Sigmoid colon (tissue), 4 donors: ENCODE measurements at regions not wholly inside any gene's neighbourhood (a gene's known extent, or its start where the extent isn't known, plus 50 kb on each side); places are given as distances from the start of the nearest gene placed in this dataset.

Source experiments
- EP300 ChIP-seq, 4 donors: sonication (generic); formaldehyde crosslinking; IDR thresholded peaks; one replicate each; pipeline ENCODE4 v1.6.1; 2017; ENCODE audit warnings: antibody characterized with exemption in 4 of 4
- POLR2A ChIP-seq, 2 donors: fragments of 450-650 bp; IDR thresholded peaks; one replicate each; pipeline ENCODE4 v1.6.1; 2016; ENCODE audit warnings: antibody characterized with exemption in 2 of 2, mild to moderate bottlenecking in 2 of 2, moderate library complexity in 2 of 2
- TF ChIP-seq, protein P1 (sequence below), 4 experiments: fragments of 450-650 bp in 3 of 4; fragments of 200-600 bp in 1 of 4; IDR thresholded peaks; one replicate each; pipeline ENCODE4 v1.5.1; 2016 to 2019; ENCODE audit warnings: antibody characterized with exemption in 4 of 4, mild to moderate bottlenecking in 3 of 4, moderate library complexity in 2 of 4

DNA sequence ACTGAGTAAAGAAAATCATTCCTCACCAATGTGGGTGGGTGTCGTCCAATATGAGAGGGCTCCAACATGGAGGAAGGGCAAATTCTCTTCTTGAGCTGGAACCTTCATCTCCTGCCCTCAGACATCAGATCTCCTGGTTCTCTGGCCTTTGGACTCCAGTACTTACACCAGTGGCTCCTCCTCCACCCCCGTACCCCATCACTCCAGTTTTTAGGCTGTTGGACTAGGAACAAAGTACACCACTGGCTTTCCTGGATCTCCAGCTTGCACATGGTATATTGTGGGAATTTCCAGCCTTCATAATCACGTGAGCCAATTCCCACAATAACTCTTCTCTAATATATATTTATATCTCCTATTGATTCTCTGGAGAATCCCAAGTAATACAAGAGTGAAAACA lies 196.9 kb downstream of the PDHA2 start:
- TF ChIP-seq, protein P1, sequence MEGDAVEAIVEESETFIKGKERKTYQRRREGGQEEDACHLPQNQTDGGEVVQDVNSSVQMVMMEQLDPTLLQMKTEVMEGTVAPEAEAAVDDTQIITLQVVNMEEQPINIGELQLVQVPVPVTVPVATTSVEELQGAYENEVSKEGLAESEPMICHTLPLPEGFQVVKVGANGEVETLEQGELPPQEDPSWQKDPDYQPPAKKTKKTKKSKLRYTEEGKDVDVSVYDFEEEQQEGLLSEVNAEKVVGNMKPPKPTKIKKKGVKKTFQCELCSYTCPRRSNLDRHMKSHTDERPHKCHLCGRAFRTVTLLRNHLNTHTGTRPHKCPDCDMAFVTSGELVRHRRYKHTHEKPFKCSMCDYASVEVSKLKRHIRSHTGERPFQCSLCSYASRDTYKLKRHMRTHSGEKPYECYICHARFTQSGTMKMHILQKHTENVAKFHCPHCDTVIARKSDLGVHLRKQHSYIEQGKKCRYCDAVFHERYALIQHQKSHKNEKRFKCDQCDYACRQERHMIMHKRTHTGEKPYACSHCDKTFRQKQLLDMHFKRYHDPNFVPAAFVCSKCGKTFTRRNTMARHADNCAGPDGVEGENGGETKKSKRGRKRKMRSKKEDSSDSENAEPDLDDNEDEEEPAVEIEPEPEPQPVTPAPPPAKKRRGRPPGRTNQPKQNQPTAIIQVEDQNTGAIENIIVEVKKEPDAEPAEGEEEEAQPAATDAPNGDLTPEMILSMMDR (IDR thresholded peaks at IDR 0.05) = no peak
- TF ChIP-seq EP300 (IDR thresholded peaks at IDR 0.05) (no peak), POLR2A (IDR thresholded peaks at IDR 0.05) (no peak)
